ENCODE measurements at regions not wholly inside any gene's neighbourhood (a gene's known extent, or its start where the extent isn't known, plus 50 kb on each side); places are given as distances from the start of the nearest gene placed in this dataset.
"Not testable (repeated sequence)": the region's sequence is repeated elsewhere in the genome, so short reads cannot be mapped to it uniquely, and the experiment has no call there.

GRCh38 chrX:81925812-81926211 lies 723.9 kb downstream of the SH3BGRL start:
- Histone ChIP-seq H2BK5ac (ENCODE audit: low read depth, low read length, poor library complexity) (no peak overlapping the region), H2AFZ (ENCODE audit: insufficient read depth, low read length, poor library complexity) (no peak overlapping the region), H3K4me1 (ENCODE audit: control insufficient read depth in 1 of 2, insufficient read depth in 2 of 2, low read length in 2 of 2) (no peaks in the 10 kb centered on the region), H3K79me1 (ENCODE audit: low read length) (no peaks in the 10 kb centered on the region), H3K4ac (ENCODE audit: low read depth, low read length) (no peak overlapping the region), H3K9me3 (ENCODE audit: insufficient read depth, low read depth, low read length) (no peaks in the 10 kb centered on the region), H3K4me3 (ENCODE audit: low read depth, low read length) (no peak overlapping the region), H2BK120ac (ENCODE audit: insufficient read depth, low read length, poor library complexity) (no peak overlapping the region), H3K23ac (ENCODE audit: low read length) (no peak overlapping the region), H3K36me3 (ENCODE audit: control insufficient read depth in 1 of 2, insufficient read depth in 2 of 2, low read length in 2 of 2) (no peaks in the 10 kb centered on the region), H4K8ac (ENCODE audit: low read depth, low read length) (no peak overlapping the region), H4K12ac (ENCODE audit: low read depth, low read length) (no peak overlapping the region), H2BK12ac (ENCODE audit: low read length) (no peak overlapping the region), H3K18ac (ENCODE audit: low read length) (no peak overlapping the region), H3K27ac (ENCODE audit: low read depth, low read length) (no peak overlapping the region), H4K91ac (ENCODE audit: low read depth, low read length) (no peak overlapping the region), H3K4me2 (ENCODE audit: low read length) (no peak overlapping the region), H3K14ac (ENCODE audit: low read length) (no peak overlapping the region), H3K79me2 (ENCODE audit: control insufficient read depth, insufficient read depth, low read length, poor library complexity) (no peaks in the 10 kb centered on the region), H3K9ac (ENCODE audit: low read length) (no peak overlapping the region), H2AK5ac (ENCODE audit: low read length) (no peak overlapping the region), H3K27me3 (ENCODE audit: insufficient read depth, low read length) (no peaks in the 10 kb centered on the region)
- DNase-seq: no peak
- WGBS (ENCODE audit: extremely low coverage, insufficient coverage, insufficient read length): no CpG with 5 or more reads among the region's 2 CpGs

- not testable (repeated sequence) for H3K4me3 ChIP-seq (ENCODE audit: low read depth, low read length); H3K27me3 ChIP-seq (ENCODE audit: insufficient read depth, low read length); H2BK12ac ChIP-seq (ENCODE audit: low read length); H3K14ac ChIP-seq (ENCODE audit: low read length); H3K23ac ChIP-seq (ENCODE audit: low read length); H3K27ac ChIP-seq (ENCODE audit: low read depth, low read length); H2AFZ ChIP-seq (ENCODE audit: insufficient read depth, low read length, poor library complexity); H4K12ac ChIP-seq (ENCODE audit: low read depth, low read length); H2BK120ac ChIP-seq (ENCODE audit: insufficient read depth, low read length, poor library complexity); H3K79me1 ChIP-seq (ENCODE audit: low read length); H3K9ac ChIP-seq (ENCODE audit: low read length); H3K36me3 ChIP-seq (ENCODE audit: control insufficient read depth in 1 of 2, insufficient read depth in 2 of 2, low read length in 2 of 2); H3K9me3 ChIP-seq (ENCODE audit: insufficient read depth, low read depth, low read length); H4K91ac ChIP-seq (ENCODE audit: low read depth, low read length); H3K4me1 ChIP-seq (ENCODE audit: control insufficient read depth in 1 of 2, insufficient read depth in 2 of 2, low read length in 2 of 2); H3K18ac ChIP-seq (ENCODE audit: low read length); H2AK5ac ChIP-seq (ENCODE audit: low read length); H3K79me2 ChIP-seq (ENCODE audit: control insufficient read depth, insufficient read depth, low read length, poor library complexity); H3K4me2 ChIP-seq (ENCODE audit: low read length); H4K8ac ChIP-seq (ENCODE audit: low read depth, low read length); H2BK5ac ChIP-seq (ENCODE audit: low read depth, low read length, poor library complexity); H3K4ac ChIP-seq (ENCODE audit: low read depth, low read length); DNase-seq
- no CpG with 5 or more reads among the region's 5 CpGs for WGBS (ENCODE audit: extremely low coverage, insufficient coverage, insufficient read length)
Measured at GRCh38 chrX:81945911-81946310, 744.0 kb downstream of the SH3BGRL start.

- no peak overlapping the region for H2AFZ ChIP-seq (ENCODE audit: insufficient read depth, low read length, poor library complexity)
- H2AK5ac ChIP-seq (ENCODE audit: low read length): no peak overlapping the region
- no peak overlapping the region for H3K4me3 ChIP-seq (ENCODE audit: low read depth, low read length)
- no peak overlapping the region for H3K23ac ChIP-seq (ENCODE audit: low read length)
- no peak overlapping the region for H3K4ac ChIP-seq (ENCODE audit: low read depth, low read length)
- H4K12ac ChIP-seq (ENCODE audit: low read depth, low read length): no peak overlapping the region
- H2BK12ac ChIP-seq (ENCODE audit: low read length): no peak overlapping the region
- no peak overlapping the region for H2BK120ac ChIP-seq (ENCODE audit: insufficient read depth, low read length, poor library complexity)
- no peak for DNase-seq
- H3K14ac ChIP-seq (ENCODE audit: low read length): no peak overlapping the region
- H3K27me3 ChIP-seq (ENCODE audit: insufficient read depth, low read length): no peaks in the 10 kb centered on the region
- H3K4me1 ChIP-seq (ENCODE audit: control insufficient read depth in 1 of 2, insufficient read depth in 2 of 2, low read length in 2 of 2): no peaks in the 10 kb centered on the region
- H4K8ac ChIP-seq (ENCODE audit: low read depth, low read length): no peak overlapping the region
- no peak overlapping the region for H3K27ac ChIP-seq (ENCODE audit: low read depth, low read length)
- H3K36me3 ChIP-seq (ENCODE audit: control insufficient read depth in 1 of 2, insufficient read depth in 2 of 2, low read length in 2 of 2): no peaks in the 10 kb centered on the region
- no CpG with 5 or more reads among the region's 15 CpGs for WGBS (ENCODE audit: extremely low coverage, insufficient coverage, insufficient read length)
- H3K79me1 ChIP-seq (ENCODE audit: low read length): no peaks in the 10 kb centered on the region
- no peaks in the 10 kb centered on the region for H3K79me2 ChIP-seq (ENCODE audit: control insufficient read depth, insufficient read depth, low read length, poor library complexity)
- H3K4me2 ChIP-seq (ENCODE audit: low read length): no peak overlapping the region
- no peak overlapping the region for H3K9ac ChIP-seq (ENCODE audit: low read length)
- no peaks in the 10 kb centered on the region for H3K9me3 ChIP-seq (ENCODE audit: insufficient read depth, low read depth, low read length)
- no peak overlapping the region for H3K18ac ChIP-seq (ENCODE audit: low read length)
- H2BK5ac ChIP-seq (ENCODE audit: low read depth, low read length, poor library complexity): no peak overlapping the region
- no peak overlapping the region for H4K91ac ChIP-seq (ENCODE audit: low read depth, low read length)
Measured at GRCh38 chrX:81957318-81957717, 755.4 kb downstream of the SH3BGRL start.

- H4K12ac ChIP-seq (ENCODE audit: low read depth, low read length): no peak overlapping the region
- no peak overlapping the region for H3K4me3 ChIP-seq (ENCODE audit: low read depth, low read length)
- H4K8ac ChIP-seq (ENCODE audit: low read depth, low read length): no peak overlapping the region
- H4K91ac ChIP-seq (ENCODE audit: low read depth, low read length): no peak overlapping the region
- no peaks in the 10 kb centered on the region for H3K4me1 ChIP-seq (ENCODE audit: control insufficient read depth in 1 of 2, insufficient read depth in 2 of 2, low read length in 2 of 2)
- DNase-seq: peak in 1 of 2 donors; percentile 49
- H3K9me3 ChIP-seq (ENCODE audit: insufficient read depth, low read depth, low read length): no peaks in the 10 kb centered on the region
- H2BK12ac ChIP-seq (ENCODE audit: low read length): no peak overlapping the region
- H3K27me3 ChIP-seq (ENCODE audit: insufficient read depth, low read length): no peaks in the 10 kb centered on the region
- H2BK120ac ChIP-seq (ENCODE audit: insufficient read depth, low read length, poor library complexity): no peak overlapping the region
- no peaks in the 10 kb centered on the region for H3K79me1 ChIP-seq (ENCODE audit: low read length)
- H3K36me3 ChIP-seq (ENCODE audit: control insufficient read depth in 1 of 2, insufficient read depth in 2 of 2, low read length in 2 of 2): no peaks in the 10 kb centered on the region
- WGBS (ENCODE audit: extremely low coverage, insufficient coverage, insufficient read length): no CpG with 5 or more reads among the region's 1 CpG
- H3K4me2 ChIP-seq (ENCODE audit: low read length): no peak overlapping the region
- H2AK5ac ChIP-seq (ENCODE audit: low read length): no peak overlapping the region
- H3K4ac ChIP-seq (ENCODE audit: low read depth, low read length): no peak overlapping the region
- no peak overlapping the region for H3K18ac ChIP-seq (ENCODE audit: low read length)
- no peak overlapping the region for H3K27ac ChIP-seq (ENCODE audit: low read depth, low read length)
- no peak overlapping the region for H3K23ac ChIP-seq (ENCODE audit: low read length)
- no peak overlapping the region for H2AFZ ChIP-seq (ENCODE audit: insufficient read depth, low read length, poor library complexity)
- H3K79me2 ChIP-seq (ENCODE audit: control insufficient read depth, insufficient read depth, low read length, poor library complexity): no peaks in the 10 kb centered on the region
- no peak overlapping the region for H3K14ac ChIP-seq (ENCODE audit: low read length)
- H2BK5ac ChIP-seq (ENCODE audit: low read depth, low read length, poor library complexity): no peak overlapping the region
- H3K9ac ChIP-seq (ENCODE audit: low read length): no peak overlapping the region
Measured at GRCh38 chrX:81957900-81958545, 756.1 kb downstream of the SH3BGRL start.
